ENCODE measurements at regions not wholly inside any gene's neighbourhood (a gene's known extent, or its start where the extent isn't known, plus 50 kb on each side); places are given as distances from the start of the nearest gene placed in this dataset.
"Not testable (repeated sequence)": the region's sequence is repeated elsewhere in the genome, so short reads cannot be mapped to it uniquely, and the experiment has no call there.

- no peak for DNase-seq
Observed at GRCh38 chr1:47523835-47524215, 86.0 kb downstream of the FOXD2 start.

- no peak for DNase-seq
Observed at GRCh38 chr1:47524272-47524671, 86.4 kb downstream of the FOXD2 start.

GRCh38 chr1:47527653-47528272 is 89.9 kb downstream of the FOXD2 start:
- no peak for DNase-seq

- DNase-seq, result no peak
Observed at GRCh38 chr1:47529520-47530098, 91.8 kb downstream of the FOXD2 start.

DNA sequence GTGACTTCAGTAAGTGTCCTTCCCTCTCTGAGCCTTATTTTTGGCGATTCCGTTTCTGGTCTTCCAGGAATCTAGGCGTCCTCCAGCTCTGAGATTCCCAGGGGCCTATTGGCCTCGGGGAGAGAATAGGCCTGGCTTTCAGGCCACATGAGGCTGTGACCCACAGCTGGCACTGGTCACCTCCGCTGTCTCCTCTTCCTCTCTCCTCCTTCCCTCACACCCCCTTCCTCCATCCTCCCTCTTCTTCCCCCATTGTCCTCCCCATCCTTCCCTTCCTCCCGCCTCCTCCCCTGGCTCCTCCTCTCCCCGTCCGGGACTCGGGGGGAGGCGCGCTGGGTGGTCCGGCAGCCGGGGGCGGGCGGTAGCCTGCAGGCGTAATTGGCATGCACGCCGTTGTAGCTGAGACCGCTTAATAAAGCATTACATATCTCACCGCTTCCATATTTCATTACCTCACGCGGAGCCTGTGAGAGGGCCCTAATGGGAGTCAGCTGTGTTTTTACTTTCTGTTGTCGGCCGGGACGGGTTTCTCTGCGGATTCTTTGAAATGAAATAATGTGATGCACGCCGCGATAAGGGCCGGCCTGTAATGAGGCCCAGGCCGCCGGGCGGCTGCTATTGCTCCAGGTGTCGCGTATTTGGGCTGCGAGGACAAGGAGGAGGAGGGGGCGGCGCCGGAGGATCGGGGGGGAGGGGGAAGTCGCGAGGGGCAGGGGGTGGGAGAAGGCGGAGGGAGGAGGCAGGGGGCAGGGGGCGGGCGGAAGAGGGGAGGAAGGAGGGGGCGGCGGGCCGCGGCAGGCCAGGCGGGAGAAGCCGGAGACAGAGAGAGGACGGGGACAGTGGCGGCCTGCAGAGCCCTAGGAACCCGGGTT is 95.3 kb downstream of the FOXD2 start:
- no peak for DNase-seq

DNA sequence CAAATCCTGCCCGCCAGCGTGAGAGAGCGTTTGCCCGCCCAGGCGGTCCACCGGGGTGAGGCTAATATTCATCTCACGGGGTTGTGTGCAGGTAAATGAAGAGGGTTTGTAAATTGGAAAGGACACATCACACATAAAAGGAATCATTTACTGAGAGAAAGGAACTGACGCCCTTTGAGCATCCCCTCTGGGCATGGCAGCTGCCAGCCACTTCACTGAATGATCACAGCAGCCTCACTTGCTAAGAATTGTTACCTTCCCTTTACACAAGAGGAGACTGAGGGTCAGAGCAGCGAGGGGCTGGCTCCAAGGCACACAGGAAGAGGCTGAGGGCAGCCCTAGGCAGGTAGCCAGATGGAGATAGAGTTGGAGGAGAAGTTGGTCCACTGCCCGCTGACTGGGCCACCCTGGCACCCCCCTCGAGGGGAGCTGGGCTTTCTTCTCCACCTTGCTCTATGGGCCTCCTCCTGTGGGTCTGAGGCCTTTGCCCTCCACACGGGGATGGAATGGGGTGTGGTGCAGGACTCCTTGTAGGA is 96.0 kb downstream of the FOXD2 start:
- no peak for DNase-seq

GRCh38 chr1:47534436-47534835 is 96.6 kb downstream of the FOXD2 start:
- DNase-seq, result no peak

GRCh38 chr1:47536646-47537118 is 98.8 kb downstream of the FOXD2 start:
- DNase-seq, result no peak

GRCh38 chr1:47537268-47537667 is 99.4 kb downstream of the FOXD2 start:
- DNase-seq, result no peak

- no peak for DNase-seq
Observed at GRCh38 chr1:47537966-47538365, 100.1 kb downstream of the FOXD2 start.

- DNase-seq, result not testable (repeated sequence)
Observed at GRCh38 chr1:47538530-47538929, 100.7 kb downstream of the FOXD2 start.

- not testable (repeated sequence) for DNase-seq
Observed at GRCh38 chr1:47541705-47542104, 103.9 kb downstream of the FOXD2 start.

- not testable (repeated sequence) for DNase-seq
Observed at GRCh38 chr1:47543089-47543488, 105.2 kb downstream of the FOXD2 start.

DNA sequence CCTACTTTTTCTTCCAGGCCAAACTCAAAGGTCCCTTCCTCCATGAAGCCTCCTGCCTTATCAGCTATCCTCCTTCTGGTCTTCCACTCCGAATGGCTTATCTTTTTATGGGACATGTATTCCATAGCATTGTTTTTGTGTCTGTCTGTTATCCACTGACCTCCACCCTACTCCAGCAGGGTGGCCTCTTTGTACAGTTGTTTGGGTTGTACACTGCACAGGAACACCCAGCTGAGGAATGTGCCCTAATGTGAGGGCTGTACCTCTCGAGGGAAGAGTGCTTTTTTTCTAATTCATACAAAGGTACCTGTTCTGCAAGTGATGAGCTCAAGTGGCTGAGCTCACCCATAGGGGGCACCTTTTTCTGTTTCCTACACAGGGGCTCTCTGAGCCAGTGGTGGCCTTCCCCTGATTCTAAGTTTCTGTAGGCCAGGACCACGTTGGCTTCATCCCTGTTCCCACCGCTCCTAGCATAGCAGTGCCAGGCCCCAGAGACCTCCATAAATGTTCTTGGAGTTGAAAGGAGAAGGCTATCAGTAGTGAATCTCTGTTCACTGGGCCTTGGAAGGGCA is 108.2 kb downstream of the FOXD2 start:
- DNase-seq, result no peak

GRCh38 chr1:47547753-47548573 is 110.1 kb downstream of the FOXD2 start:
- no peak for DNase-seq

- no peak for DNase-seq
Observed at GRCh38 chr1:47548637-47549036, 110.8 kb downstream of the FOXD2 start.

GRCh38 chr1:47549532-47549931 is 111.7 kb downstream of the FOXD2 start:
- no peak for DNase-seq

DNA sequence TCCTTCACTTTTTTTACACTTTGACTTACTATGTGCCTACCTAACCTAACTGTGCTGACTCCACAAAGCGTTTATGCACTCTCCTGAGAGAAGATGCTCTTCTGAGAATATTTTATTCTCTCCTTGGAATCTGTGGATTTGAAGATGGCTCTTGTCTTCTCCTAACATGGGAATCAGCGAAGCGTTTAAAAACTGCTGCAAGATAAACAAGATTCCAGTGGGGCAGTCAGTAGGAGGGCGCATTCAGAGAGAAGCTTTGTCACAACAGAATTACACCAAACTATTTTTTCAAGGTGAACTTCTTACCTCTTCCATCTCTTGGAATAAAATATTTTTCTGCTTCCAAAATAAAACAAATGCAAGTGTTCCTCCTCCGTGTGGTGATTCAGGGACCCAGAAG is 113.1 kb downstream of the FOXD2 start:
- DNase-seq, result no peak

- DNase-seq, result no peak
Observed at GRCh38 chr1:47551971-47552528, 114.2 kb downstream of the FOXD2 start.

DNA sequence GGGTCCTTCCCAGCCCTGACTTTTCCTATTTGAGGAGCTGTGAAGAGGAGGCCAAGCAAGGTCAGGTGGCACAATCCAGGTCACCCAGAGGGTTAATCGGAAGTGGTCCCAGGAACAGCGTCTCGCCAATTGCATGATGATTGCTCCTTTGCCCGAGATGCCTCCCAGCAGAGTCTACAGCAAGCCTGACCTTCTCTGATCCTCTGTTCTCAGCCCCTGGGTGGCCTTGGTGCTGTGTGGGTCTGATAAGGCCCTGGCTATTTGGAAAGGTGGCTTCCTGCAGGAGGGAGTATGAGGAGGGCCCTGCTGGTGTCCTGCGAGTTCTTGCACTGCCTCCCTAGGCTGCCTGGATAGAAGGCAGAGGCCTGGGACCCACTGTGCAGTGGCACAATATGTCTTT is 116.2 kb downstream of the FOXD2 start:
- DNase-seq, result no peak

DNA sequence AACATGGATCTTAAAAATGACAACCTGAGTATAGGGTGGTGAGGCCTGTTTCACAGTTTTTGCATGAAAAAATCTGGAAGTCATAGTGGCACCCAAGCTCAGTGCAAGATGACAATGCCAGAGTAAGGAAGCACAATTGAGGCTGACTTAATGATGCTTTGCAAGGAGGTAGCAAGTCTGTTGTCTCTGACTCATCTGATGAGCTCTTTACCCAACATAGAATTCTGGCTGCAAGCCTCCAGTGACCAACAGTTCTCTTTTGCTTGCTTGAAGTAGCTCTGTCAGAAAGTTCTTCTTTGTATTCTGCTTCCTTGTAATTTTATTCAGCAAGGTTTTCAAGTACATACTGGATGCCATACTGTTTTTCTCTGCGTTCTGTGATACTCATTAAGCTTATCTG is 117.1 kb downstream of the FOXD2 start:
- DNase-seq, result no peak

DNA sequence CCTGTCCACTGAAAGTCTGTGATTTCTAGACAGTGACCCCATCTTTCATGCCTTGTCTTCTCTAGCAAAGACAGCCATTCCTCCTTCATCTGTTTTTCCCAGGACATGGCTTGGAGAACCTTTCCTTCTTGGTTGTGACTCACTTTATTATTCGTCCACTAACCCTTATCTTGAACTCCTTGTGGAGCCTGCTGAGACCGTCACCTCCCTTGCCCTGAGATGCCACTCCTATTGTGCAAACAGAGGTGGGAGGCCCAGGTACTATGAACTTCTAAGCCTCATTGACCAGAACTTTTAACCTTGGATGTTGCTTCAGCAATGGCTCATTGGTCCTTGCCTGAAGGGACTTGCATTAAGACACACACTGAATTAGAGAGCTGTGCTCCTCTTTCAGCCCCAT is 117.5 kb downstream of the FOXD2 start:
- DNase-seq, result no peak

Measured in activated CD8-positive, alpha-beta memory T cell treated with anti-CD3 and anti-CD28 coated beads, Interleukin-2, amount 50 U/mL, for 48 hours (primary cell).